GM19467 (cell line): ENCODE measurements at regions not wholly inside any gene's neighbourhood (a gene's known extent, or its start where the extent isn't known, plus 50 kb on each side); places are given as distances from the start of the nearest gene placed in this dataset.

Experiments used
- ATAC-seq: cut with Tn5 transposase; IDR thresholded peaks from one replicate; pipeline ENCODE4 v1.9.1; 2021; ENCODE audit warnings: mild to moderate bottlenecking, moderate library complexity; ENCODE audit not compliant: unreplicated experiment

DNA sequence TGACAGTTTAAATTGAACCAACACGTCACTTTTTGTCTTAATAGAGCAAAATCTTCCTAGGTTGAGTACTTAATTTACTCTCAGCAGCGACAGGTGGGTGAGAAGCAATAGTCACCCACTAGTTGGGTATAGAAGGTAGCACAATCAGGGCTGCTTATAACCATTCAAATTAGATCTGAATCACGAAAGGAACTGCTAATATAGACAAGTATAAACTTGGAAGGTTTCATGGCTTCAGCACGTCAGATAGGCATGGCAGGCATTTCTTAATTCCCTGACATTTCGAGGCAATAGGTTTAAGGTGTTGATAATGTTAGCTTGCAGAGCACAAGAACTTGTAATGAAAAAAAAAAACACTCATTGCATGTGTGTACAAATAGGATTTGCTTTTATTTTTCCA is 853.4 kb downstream of the PCDH7 start:
- ATAC-seq: no peak

DNA sequence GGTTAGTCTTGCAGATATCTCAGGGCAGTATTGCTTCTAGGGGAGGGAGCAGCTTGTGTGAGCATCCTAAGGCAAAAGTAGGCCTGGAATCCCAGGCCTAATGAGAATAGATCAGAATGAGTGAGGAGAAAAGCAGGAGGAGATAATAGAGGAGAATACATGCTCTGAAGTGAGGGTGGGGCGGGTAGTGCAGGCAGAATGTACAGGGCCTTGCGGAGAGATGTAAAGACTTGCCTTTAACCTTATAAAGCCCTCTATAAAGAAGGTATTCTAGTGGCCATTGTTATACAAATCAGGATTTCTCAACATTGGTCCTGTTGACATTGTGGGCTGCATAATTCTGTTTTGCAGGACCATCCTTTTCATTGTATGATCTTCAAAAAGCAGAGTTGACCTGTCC is 855.3 kb downstream of the PCDH7 start:
- ATAC-seq: no peak

DNA sequence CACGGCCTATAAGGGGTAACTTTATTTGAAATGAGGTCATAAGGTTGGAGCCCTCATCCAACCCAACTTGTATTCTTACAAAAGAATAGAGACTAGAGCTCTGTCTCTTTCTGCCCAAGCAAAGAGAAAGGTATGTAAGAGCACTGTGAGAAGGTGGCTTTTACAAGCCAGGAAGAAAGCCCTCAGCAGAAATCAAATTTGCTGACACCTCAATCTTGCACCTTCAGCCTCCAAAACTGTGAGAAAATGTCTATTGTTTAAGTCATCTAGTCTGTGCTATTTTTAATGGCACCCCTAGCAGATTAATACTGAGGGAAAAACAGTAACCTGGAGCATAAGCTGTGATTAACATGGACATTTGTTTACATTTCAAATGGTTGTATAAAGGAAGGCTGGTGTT is 860.7 kb downstream of the PCDH7 start:
- ATAC-seq: no peak

DNA sequence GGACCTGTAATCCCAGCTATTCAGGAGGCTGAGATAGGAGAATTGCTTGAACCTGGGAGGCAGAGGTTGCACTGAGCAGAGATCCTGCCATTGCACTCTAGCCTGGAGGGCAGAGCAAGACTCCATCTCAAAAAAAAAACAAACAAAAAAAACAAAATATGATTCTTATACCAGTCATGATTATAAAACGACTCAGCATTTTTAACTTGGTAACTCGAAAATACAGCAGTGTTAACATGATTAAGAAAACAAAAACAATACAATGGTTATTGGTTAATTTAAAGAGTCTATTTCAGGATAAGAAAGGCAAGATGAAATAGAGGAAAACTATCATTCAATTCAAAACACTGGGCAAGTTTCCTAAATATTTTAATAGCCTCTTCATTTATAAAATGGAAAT is 865.3 kb downstream of the PCDH7 start:
- no peak for ATAC-seq

DNA sequence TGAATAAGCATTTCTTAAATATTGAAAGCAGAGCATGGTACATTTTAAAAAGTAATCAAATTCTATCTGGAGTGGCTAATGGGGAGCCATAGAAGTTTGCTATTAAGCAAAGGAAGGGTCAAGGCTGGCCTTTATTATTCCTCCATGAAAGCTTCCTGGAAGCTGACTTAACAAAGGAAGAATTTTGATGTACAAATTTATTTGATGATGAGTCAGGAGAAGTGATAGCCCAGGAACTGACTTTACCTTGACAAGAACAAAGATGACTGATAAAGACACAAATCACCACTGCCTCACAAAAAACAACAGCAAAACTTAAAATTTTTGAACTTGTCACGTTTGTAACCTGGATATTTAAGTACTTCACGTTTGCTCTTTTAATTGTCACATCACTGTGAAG is 872.1 kb downstream of the PCDH7 start:
- ATAC-seq: no peak

DNA sequence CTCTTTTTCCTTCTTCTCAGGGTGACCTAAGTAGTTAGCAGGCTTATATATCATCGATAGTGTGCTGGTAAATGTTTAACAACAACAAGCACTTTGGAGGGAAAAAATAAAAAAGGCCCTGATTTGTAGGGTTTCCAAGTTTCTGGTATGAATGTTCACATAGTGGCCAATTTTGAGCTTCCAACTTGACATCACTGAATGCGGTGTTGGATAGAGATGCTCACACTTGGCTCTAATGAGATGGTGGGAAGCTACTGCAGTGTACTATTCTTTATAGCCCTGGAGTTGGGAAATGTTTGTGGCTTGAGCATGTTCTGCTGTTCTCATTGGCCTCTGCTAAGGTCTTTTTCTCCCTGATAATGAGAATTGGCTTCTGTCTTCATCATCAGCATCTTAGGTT is 875.3 kb downstream of the PCDH7 start:
- no peak for ATAC-seq

DNA sequence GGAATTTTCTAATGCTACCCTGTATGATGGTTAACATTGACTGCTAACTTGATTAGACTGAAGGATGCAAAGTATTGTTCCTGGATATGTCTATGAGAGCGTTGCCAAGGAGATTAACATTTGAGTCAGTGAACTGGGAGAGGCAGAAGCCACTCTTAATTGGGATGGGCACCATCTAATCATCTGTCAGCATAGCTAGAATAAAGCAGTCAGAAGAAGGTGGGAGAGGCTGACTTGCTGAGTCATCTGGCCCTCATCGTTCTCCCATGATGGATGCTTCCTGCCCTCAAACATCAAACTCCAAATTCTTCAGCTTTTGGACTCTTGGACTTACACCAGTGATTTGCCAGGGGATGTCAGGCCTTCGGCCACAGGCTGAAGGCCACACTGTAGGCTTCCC is 878.5 kb downstream of the PCDH7 start:
- ATAC-seq: no peak

DNA sequence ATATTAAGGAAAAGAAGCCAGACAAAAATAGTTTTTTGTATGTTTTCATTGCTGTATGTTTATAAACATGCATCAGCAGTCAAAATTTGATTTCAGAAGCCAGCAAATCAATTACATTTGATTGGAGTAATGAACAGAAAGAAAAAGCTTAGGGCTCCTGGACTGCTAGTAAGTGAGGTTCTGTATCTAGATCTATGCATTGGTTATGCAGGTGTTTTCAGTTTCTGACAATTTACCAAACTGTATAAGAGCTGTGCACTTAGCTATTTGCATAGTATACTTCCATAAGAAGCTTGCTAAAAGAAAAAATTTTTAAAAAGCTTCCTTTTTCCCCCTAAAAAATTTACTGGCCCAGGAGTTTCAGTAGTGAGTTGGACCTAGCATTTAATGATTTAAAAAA is 881.6 kb downstream of the PCDH7 start:
- no peak for ATAC-seq

DNA sequence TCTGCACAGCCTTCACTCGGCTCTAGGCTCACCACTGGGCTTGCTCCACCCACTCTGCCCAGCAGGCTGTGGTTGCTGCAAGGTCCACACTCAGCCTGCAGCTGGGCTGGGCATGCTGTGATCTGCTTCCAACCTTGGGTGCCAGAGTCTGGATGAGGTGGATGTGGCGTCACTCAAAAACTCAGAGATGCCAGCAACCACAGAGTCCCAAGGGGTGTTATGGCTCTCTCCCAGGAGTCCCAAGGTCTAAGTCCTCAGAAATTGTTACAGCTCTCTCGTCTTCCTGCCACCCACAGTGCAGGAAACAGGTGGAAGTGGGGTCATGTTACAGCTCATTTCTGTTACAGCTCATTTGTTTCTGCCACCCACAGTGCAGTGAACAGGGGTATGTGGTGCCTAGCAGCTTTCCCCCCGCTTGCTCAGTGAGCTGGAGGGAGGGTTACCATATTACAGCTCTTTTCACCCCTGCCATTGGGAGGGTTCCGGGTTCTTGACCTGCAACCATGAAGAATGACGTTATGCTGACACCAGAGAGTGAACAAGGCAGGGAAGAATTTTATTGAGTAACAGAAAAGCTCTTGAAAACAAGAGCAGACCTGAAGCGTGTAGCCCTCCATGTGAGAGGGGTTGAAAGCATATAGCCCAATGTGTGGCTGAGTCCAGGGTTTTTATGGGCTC is 893.9 kb downstream of the PCDH7 start:
- ATAC-seq: no peak

DNA sequence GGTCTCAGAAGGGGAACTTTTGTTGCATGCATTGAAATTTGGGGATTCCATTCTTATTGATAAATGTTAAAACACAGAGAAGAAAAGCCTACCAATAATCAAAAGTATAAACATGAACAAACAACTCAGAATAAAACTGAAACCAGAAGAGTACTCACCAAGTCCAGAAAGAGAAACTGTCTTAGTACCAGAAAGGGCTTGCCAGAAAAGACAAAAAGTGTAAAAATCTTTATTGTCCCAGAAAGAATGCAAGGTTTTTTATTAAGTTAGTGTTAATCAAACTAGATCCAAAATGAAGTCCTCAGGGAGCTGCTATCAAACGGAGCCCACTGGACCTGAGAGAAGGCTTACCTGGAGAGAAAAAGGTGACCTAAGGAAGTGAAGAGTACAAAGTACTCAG is 897.5 kb downstream of the PCDH7 start:
- no peak for ATAC-seq

DNA sequence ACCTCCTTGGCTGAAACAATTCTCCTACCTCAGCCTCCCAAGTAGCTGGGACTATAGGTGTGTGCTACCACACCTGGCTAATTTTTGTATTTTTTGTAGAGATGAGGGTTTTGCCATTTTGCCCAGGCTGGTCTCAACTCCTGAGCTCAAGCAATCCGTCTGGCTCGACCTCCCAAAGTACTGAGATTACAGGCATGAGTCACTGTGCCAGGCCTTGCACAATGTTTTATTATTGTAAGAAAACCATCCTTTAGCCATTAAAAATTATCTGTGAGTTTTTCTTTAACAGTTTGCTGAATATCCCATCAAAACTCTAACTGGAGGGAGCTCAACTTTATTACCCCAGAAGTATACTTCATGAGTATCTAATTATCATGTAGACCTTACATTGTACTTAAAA is 900.3 kb downstream of the PCDH7 start:
- no peak for ATAC-seq

DNA sequence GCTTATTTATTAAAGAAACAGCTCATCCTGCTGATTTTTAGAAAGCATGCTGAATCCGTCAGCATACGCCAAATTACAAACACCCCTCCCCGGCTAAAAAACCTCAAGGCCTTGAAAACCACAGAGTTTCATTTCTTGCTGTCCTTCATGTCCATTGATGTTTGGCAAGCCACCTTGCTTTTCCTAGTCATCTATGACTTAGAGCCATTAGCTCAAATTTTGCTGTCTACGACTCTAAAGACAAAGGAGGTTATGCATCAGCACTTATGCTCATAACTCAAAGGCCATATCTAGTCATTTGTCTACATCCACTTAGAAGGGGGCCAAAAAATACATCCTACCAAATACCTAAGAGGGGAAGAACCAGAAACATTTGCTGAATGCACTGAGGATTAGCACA is 925.1 kb downstream of the PCDH7 start:
- no peak for ATAC-seq

DNA sequence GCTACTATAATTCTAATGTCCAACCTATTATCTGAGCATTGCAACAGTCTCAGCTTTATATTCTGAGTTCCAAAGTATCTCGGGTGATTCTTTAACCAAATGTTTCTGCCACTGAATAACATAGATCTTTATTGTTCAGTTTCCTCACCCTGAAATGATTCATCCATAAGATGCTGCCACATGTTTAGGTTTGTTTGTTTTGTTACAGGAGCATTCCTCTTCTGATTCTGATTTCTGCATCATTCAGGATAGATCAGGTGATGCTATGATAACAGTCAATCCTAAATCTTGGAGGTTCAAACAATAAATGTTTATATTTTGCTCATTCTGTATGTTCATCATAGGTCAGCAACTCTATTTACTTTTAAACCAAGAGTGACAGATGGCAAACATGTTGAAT is 927.6 kb downstream of the PCDH7 start:
- ATAC-seq: no peak

DNA sequence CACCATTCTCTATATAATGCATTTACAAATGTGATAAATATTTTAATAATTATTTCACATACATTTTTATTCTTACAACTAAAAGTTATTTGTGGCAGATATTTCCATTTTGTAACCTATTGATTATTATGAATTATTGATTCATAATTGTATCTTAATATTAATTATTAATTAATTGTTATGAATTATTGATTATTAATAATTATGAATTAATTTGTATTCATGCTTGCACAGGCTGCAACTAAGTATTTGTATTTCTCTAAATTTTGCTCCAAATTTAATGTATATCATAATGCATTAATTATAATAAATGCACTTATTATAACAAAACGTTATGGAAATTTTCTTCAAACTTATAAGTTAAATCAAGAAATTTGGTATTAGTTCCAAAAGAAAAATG is 929.7 kb downstream of the PCDH7 start:
- ATAC-seq: no peak

DNA sequence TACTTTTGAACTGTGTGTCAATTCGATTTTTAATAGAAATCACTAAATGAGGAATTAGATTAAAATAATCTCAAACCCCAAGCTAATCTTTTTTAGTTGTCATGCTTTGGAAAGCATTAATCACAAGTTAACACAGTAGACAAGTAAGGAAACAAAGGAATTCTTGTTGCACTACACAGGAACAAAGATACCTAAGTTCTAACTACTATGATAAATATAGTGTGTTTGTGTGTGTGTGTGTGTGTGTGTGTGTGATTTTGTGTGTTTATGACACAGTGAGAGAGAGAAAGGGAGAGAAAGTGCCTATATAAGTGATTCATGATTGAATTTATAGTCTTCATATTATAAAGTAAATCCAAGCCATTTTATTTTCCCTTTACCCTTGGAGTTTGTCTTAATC is 931.4 kb downstream of the PCDH7 start:
- no peak for ATAC-seq

DNA sequence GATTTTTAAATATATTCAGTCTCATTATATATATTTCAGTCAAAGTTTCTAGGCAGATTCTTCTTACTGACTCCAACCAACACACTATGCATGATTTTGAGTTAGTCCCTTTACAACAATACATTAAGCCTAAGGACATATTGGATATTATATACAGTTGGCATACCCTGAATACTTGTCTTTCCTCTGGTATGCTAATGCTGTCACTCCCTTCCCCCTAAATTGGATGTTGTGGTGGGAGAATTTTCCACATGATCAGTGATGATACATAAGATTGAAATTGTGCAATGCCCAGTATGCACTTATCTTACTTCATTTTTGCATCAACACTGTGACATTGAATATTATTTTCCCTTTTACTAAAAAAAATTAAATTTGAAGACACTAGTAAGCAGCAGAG is 935.2 kb downstream of the PCDH7 start:
- no peak for ATAC-seq

DNA sequence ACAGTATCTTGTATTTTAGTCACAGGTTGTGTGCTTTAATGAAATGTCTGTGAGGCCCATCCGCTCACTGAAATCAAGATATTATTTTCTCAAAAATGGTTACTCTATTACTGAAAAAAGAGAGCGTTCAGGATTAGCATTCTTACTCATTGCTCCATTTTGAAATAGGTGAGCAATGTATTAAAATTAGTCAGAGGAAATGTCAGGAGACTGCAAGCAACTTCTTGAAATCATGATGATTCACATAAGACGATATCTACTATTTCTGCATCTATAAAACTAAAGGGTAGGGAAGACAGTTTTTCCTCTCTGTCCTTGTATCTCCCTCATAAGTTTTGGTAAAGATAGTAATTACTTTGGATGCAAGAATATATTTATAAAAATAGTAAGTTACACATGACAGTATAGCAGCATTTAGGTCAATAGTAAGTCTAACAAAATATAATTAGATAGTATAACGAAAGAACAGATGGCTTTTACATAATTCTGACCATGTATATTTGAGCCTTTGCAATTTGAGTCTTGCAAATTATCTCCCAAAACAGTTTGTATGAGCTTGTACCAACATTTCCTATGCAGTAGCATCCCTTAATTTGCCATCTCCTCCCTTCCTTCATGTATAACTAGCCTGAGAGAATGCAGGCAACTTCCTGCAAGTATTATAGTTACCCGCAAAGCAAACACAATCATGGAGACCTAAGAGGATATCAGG is 937.8 kb downstream of the PCDH7 start:
- ATAC-seq: no peak

DNA sequence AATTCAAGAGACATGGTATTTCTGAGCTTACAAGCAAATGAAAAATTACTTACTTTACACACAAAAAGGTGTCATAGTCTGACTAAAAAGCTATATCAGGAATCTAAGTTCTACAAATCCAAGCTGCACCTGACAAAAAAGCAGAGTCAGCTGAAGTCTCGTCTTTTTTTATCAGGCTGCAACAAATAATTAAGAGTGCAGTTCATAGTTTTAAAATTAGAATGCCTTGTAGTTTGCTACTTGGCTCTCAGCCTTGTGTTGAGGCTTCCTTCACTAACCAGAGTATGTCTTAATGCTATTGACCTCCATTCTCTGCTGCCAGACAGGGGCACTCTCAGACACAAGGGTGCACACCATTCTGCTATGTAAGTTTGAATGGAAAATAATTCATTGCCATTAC is 940.7 kb downstream of the PCDH7 start:
- ATAC-seq: no peak

DNA sequence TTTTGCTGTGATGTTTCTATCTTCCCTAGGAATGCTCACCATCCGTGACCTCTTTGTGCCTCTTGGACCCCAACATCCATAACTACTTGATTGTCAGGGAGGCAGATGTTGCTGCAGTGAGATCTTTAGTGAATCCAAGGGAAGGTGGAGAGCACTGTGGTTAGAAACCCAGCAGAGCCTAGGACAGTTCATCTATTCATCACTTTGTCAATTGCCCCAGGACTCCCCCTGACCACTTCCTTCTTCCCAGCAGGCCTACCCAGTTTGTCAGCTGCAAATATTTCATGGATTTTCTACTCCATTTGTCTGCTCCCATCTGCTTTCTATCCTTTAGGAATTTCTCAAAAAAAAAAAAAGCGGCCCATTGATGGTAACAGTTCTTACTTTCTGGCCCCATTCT is 942.8 kb downstream of the PCDH7 start:
- no peak for ATAC-seq

DNA sequence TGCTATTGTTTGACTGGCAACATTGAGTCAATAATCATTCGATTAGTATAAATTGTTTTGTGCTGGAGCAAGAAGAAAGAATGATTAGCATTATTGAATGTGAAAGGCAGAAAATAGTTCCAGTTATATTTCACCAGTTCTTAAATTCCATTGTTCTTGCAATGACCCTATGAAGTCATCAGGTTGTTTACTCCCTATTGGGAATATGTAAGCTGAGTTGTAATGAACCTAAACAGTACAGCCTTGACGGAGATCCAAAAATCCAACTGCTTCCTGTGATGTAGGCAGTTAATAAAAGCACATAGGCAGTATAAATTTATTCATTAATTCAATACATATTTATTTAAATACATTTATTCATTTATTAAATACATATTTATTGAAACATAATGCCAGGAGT is 947.5 kb downstream of the PCDH7 start:
- ATAC-seq: no peak

DNA sequence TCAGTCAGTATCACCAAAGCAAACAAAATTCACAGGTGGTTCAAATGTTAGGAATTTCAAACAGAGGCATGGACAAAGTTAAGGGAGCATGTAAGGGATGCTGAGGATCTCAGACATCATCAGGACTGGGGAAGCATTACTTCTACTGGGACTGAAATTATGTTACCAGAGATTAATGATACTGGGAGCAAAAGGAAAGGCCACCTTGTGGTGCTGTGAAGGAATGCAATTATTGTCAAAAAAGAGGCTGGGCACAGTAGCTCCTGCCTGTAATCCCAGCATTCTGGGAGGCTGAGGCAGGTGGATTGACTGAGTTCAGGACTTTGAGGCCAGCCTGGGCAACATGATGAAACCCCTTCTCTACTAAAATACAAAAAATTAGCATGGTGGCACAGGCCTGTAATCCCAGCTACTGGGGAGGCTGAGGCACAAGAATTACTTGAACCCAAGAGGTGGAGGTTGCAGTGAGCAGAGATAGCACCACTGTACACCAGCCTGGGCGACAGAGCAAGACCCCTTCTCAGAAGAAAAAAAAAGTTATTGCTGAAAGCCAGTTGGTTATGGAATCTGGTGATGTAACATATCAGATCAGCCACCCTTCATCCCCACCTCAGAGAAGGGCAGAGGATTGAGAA is 954.3 kb downstream of the PCDH7 start:
- ATAC-seq: no peak

DNA sequence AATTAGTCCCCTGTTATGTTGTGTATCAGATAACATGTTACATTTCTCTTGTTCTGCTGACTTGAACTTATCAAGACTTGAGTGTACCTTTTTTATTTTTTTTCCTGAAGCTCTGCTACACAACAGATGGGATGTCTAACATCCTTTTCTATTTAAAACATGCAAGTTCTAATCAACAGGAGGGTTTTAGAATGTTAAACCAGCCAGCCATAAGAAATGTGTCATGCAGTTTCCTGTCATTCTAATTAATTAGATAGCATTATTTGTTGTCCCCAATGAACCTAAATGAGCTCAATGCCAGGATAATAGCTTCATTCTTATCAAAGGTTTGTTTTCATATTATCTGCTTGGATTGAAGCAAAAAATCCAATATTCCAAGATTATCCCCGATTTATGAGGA is 958.2 kb downstream of the PCDH7 start:
- ATAC-seq: no peak

DNA sequence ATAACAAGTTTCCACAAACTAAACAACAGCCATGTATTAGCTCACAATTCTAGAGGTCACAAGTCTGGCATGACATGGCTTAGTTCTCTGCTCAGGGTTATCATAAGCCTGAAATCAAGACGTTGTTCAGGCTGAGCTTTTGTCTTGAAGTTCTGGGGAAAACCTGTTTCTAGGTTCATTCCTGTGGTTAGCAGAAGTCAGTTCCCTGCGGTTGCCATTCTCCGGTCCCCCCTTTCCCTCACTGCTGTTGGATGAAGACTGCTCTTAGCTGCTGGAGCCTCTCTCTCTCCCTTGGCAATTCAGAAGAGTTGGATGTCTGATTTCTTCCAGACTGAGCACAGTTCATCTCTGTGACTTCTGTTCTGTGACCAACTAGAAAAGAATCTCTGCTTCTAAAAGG is 962.6 kb downstream of the PCDH7 start:
- ATAC-seq: no peak
